ENCODE measurements at regions not wholly inside any gene's neighbourhood (a gene's known extent, or its start where the extent isn't known, plus 50 kb on each side); places are given as distances from the start of the nearest gene placed in this dataset.

- H3K9me2 ChIP-seq (replicated peaks; ENCODE audit: insufficient read depth, low read length) = no peaks in the 10 kb centered on the region
- no peak overlapping the region for H2AFZ ChIP-seq (ENCODE audit: low read depth, low read length, severe bottlenecking)
- no peak overlapping the region for H3K4me2 ChIP-seq (ENCODE audit: low read depth, low read length, poor library complexity, severe bottlenecking)
- no peak overlapping the region for H3K9ac ChIP-seq (ENCODE audit: low read length)
- H3F3A ChIP-seq (ENCODE audit: insufficient read depth) = no peaks in the 10 kb centered on the region
- no peaks in the 10 kb centered on the region for H3K9me3 ChIP-seq (ENCODE audit: insufficient read depth, low read length)
- TF ChIP-seq EZH2phosphoT487 (conservative IDR thresholded peaks at IDR 0.05; ENCODE audit: low read length) = no peak
- TF ChIP-seq CTCF (IDR thresholded peaks at IDR 0.05; ENCODE audit: insufficient read depth, low read length, poor library complexity, severe bottlenecking) = no peak
- H3K27me3 ChIP-seq (ENCODE audit: low read length) = no peaks in the 10 kb centered on the region
- H3K79me2 ChIP-seq (ENCODE audit: insufficient read depth, low read length) = no peaks in the 10 kb centered on the region
- H3K36me3 ChIP-seq (ENCODE audit: low read length) = no peaks in the 10 kb centered on the region
- no peaks in the 10 kb centered on the region for H4K20me1 ChIP-seq (ENCODE audit: low read depth, low read length)
- H3K27ac ChIP-seq (ENCODE audit: low read depth, low read length) = no peak overlapping the region
- H3K4me3 ChIP-seq (ENCODE audit: insufficient read depth, low read length, poor library complexity, severe bottlenecking) = no peak overlapping the region
Measured at GRCh38 chr16:22762486-22762885, 51.5 kb upstream of the HS3ST2 start.

DNA sequence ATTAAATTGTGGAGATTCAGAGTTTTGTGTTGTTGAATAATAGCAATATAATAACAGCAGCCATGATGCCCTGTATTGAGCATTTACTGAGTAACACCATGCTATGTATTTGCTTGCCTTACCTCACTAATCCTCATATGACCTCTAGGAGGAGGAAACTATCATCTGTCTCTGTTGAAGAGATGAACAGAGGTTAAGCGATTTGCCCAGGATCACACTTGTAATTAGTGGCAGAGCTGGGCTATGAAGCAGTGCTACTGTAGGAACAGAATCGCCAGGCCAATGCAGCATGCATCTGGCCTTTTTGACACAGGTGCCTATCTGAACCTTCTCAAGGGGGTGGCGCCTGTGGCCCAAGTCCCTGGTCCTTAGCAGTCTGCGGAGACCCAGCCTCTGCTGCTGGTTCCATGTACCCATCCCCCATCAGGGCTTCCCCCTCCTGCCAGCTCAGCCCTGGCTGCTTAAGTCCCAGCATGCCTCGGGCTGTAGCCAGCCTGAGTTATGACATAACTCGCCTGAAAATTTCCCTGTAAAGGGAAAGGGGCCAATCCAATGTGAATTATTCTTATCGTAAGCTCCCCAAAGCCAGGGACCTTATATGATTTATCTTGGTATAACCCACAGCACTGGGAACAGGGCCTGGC is 50.4 kb upstream of the HS3ST2 start:
- Histone ChIP-seq H3K9me2 (replicated peaks; ENCODE audit: insufficient read depth, low read length) (no peaks in the 10 kb centered on the region), H3K36me3 (ENCODE audit: low read length) (no peaks in the 10 kb centered on the region), H3K4me2 (ENCODE audit: low read depth, low read length, poor library complexity, severe bottlenecking) (no peak overlapping the region), H3K79me2 (ENCODE audit: insufficient read depth, low read length) (no peaks in the 10 kb centered on the region), H3K9me3 (ENCODE audit: insufficient read depth, low read length) (no peaks in the 10 kb centered on the region), H3K27me3 (ENCODE audit: low read length) (no peaks in the 10 kb centered on the region), H3K9ac (ENCODE audit: low read length) (no peak overlapping the region), H4K20me1 (ENCODE audit: low read depth, low read length) (no peaks in the 10 kb centered on the region), H3F3A (ENCODE audit: insufficient read depth) (no peaks in the 10 kb centered on the region), H3K4me3 (ENCODE audit: insufficient read depth, low read length, poor library complexity, severe bottlenecking) (no peak overlapping the region), H2AFZ (ENCODE audit: low read depth, low read length, severe bottlenecking) (no peak overlapping the region), H3K27ac (ENCODE audit: low read depth, low read length) (no peak overlapping the region)
- TF ChIP-seq CTCF (IDR thresholded peaks at IDR 0.05; ENCODE audit: insufficient read depth, low read length, poor library complexity, severe bottlenecking) (no peak), EZH2phosphoT487 (conservative IDR thresholded peaks at IDR 0.05; ENCODE audit: low read length) (no peak)
